HuH-7.5 (cell line): ENCODE measurements at regions not wholly inside any gene's neighbourhood (a gene's known extent, or its start where the extent isn't known, plus 50 kb on each side); places are given as distances from the start of the nearest gene placed in this dataset.
A peak's percentile ranks its signal among the peaks of the same experiment; 100 is the strongest.

Source experiments
- DNase-seq: peaks from one replicate; pipeline ENCODE4 v3.0.0; 2011; ENCODE audit warnings: low spot score

GRCh38 chr2:71277536-71278103 lies 50.7 kb upstream of the PAIP2B start:
- DNase-seq, result no peak

GRCh38 chr2:71277147-71277475 lies 50.2 kb upstream of the PAIP2B start:
- DNase-seq, result no peak

GRCh38 chr2:71276311-71277146 lies 49.6 kb upstream of the PAIP2B start:
- DNase-seq, result peak; percentile 32
